ENCODE measurements at regions not wholly inside any gene's neighbourhood (a gene's known extent, or its start where the extent isn't known, plus 50 kb on each side); places are given as distances from the start of the nearest gene placed in this dataset.
"Not testable (repeated sequence)": the region's sequence is repeated elsewhere in the genome, so short reads cannot be mapped to it uniquely, and the experiment has no call there.

GRCh38 chr4:132646186-132646585 is 502.9 kb upstream of the PCDH10 start:
- Mint-ChIP-seq H3K4me3 (no peak overlapping the region), H3K4me1 (no peaks in the 10 kb centered on the region), H3K27ac (no peak overlapping the region), H3K36me3 (ENCODE audit: low read depth) (no peaks in the 10 kb centered on the region), H3K27me3 (no peaks in the 10 kb centered on the region)
- no peak for DNase-seq
- no peak for ATAC-seq
- peaks cover 2% of the 10 kb centered on the region for H3K9me3 ChIP-seq (ENCODE audit: control insufficient read depth, low read length, poor library complexity, severe bottlenecking)

GRCh38 chr4:132651196-132651595 is 497.9 kb upstream of the PCDH10 start:
- ATAC-seq (no peak), DNase-seq (no peak)
- no peaks in the 10 kb centered on the region for H3K9me3 ChIP-seq (ENCODE audit: control insufficient read depth, low read length, poor library complexity, severe bottlenecking)
- H3K27ac Mint-ChIP-seq = no peak overlapping the region
- no peaks in the 10 kb centered on the region for H3K27me3 Mint-ChIP-seq
- H3K4me3 Mint-ChIP-seq = no peak overlapping the region
- H3K36me3 Mint-ChIP-seq (ENCODE audit: low read depth) = no peaks in the 10 kb centered on the region
- no peaks in the 10 kb centered on the region for H3K4me1 Mint-ChIP-seq

DNA sequence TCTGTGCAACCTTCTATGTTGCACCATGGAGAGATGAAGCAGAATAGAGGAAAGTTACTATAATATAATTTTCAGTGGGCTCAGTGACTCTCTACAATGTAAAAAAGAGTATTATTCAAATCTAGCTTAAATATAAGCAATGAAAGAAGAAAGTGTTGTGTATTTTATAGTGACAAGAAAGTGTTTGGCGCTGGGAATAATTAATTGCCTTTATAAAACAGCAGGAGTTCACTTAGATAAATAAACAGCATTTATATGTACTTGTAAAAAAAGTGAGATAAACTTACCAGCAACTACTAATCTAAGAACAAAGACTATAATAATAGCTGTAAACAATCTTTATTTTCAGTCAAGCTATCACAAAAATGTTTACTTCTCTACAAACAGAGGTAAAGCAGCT is 488.9 kb upstream of the PCDH10 start:
- Mint-ChIP-seq H3K27me3 (no peaks in the 10 kb centered on the region), H3K27ac (no peak overlapping the region), H3K4me3 (no peak overlapping the region), H3K4me1 (no peaks in the 10 kb centered on the region), H3K36me3 (ENCODE audit: low read depth) (no peaks in the 10 kb centered on the region)
- DNase-seq (no peak), ATAC-seq (no peak)
- H3K9me3 ChIP-seq (ENCODE audit: control insufficient read depth, low read length, poor library complexity, severe bottlenecking) = no peaks in the 10 kb centered on the region

DNA sequence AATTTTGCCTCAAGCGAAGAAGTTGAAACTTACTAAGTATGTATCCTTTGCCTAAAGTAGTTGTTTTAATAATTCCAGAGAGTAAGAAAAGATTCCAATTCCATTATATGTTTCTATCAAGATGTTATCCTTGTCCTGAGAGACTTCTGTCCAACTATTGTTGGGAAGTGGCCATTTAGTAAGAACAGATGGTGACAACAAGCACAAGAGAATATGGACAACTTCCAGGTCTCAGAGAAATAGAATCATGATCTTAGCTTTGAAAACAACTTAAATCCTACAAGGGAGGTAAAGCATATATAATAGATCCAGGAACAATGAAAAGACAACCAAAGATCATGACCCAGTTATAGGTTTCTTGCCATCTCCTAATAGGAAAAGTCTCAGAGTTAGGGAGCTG is 486.6 kb upstream of the PCDH10 start:
- H3K9me3 ChIP-seq (ENCODE audit: control insufficient read depth, low read length, poor library complexity, severe bottlenecking) = no peaks in the 10 kb centered on the region
- H3K27ac Mint-ChIP-seq = no peak overlapping the region
- H3K36me3 Mint-ChIP-seq (ENCODE audit: low read depth) = no peaks in the 10 kb centered on the region

DNA sequence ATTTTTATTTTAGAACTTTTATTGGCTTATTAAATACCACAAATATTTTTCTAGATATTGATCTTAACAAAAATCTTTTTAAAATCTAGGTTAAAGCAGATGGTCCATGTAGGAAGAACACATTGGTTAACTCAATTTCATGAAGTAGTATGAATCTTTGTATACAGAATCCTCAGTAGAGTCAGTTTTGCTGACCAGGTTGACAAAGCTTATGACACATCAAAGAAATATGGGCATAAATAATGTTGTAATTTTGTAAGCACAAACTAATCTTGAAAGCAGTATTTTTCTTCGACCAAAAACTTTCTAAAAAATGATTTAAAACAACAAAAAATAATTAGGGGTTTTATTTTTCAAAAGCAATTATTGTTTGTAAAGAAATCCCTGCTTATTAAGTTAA is 479.3 kb upstream of the PCDH10 start:
- ATAC-seq (no peak), DNase-seq (no peak)
- Mint-ChIP-seq H3K4me3 (no peak overlapping the region), H3K27me3 (no peaks in the 10 kb centered on the region), H3K27ac (no peak overlapping the region), H3K4me1 (no peaks in the 10 kb centered on the region), H3K36me3 (ENCODE audit: low read depth) (no peaks in the 10 kb centered on the region)
- no peaks in the 10 kb centered on the region for H3K9me3 ChIP-seq (ENCODE audit: control insufficient read depth, low read length, poor library complexity, severe bottlenecking)

More for the DNA sequence above, 486.6 kb upstream of the PCDH10 start:
- DNase-seq (no peak), ATAC-seq (no peak)
- no peak overlapping the region for H3K4me3 Mint-ChIP-seq
- no peaks in the 10 kb centered on the region for H3K27me3 Mint-ChIP-seq
- no peaks in the 10 kb centered on the region for H3K4me1 Mint-ChIP-seq

GRCh38 chr4:132670557-132670956 is 478.5 kb upstream of the PCDH10 start:
- Mint-ChIP-seq H3K4me1 (no peaks in the 10 kb centered on the region), H3K27ac (no peak overlapping the region), H3K4me3 (no peak overlapping the region), H3K36me3 (ENCODE audit: low read depth) (no peaks in the 10 kb centered on the region), H3K27me3 (no peaks in the 10 kb centered on the region)
- H3K9me3 ChIP-seq (ENCODE audit: control insufficient read depth, low read length, poor library complexity, severe bottlenecking) = no peaks in the 10 kb centered on the region
- ATAC-seq (no peak), DNase-seq (no peak)

DNA sequence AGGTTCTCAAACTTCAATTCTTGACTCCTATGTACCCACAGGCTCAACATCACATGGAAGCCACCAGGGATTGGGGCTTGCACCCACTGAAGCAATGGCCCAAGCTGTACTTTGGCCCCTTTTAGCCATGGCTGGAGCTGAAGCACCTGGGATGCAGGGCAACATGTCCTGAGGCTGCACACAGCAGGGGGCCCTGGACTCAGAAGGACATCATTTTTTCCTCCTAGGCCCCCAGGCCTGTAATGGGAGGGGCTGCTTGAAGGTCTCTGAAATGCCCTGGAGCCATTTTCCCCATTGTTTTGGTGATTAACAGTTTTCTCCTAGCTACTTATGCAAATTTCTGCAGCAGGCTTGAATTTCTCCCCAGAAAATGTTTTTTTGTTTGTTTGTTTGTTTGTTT is 465.1 kb upstream of the PCDH10 start:
- DNase-seq = no peak
- H3K36me3 Mint-ChIP-seq (ENCODE audit: low read depth) = no peaks in the 10 kb centered on the region
- no peaks in the 10 kb centered on the region for H3K4me1 Mint-ChIP-seq
- no peak overlapping the region for H3K27ac Mint-ChIP-seq
- ATAC-seq = no peak
- no peaks in the 10 kb centered on the region for H3K27me3 Mint-ChIP-seq
- H3K4me3 Mint-ChIP-seq = no peak overlapping the region
- no peaks in the 10 kb centered on the region for H3K9me3 ChIP-seq (ENCODE audit: control insufficient read depth, low read length, poor library complexity, severe bottlenecking)

DNA sequence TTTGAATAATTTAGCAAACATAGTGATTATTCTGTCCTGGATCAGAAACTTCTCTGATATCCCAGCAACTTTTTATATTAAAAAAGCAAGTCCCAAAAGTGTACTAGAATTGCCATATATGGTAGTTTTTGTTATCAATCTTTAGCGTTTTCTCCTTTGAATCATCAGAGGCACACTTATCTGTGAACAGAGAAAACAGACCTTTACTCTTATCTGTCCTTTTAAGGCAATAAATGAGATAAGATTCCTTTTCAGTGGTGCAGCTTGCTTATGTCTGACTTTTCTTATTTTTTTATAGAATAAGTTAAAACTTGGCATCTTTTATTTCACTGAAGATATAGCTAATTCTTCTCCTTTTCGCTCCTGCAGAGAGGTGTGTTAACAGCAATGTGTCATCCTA is 458.1 kb upstream of the PCDH10 start:
- Mint-ChIP-seq H3K27ac (no peak overlapping the region), H3K27me3 (no peaks in the 10 kb centered on the region), H3K36me3 (ENCODE audit: low read depth) (no peaks in the 10 kb centered on the region), H3K4me1 (no peaks in the 10 kb centered on the region), H3K4me3 (no peak overlapping the region)
- DNase-seq (no peak), ATAC-seq (no peak)
- no peaks in the 10 kb centered on the region for H3K9me3 ChIP-seq (ENCODE audit: control insufficient read depth, low read length, poor library complexity, severe bottlenecking)

DNA sequence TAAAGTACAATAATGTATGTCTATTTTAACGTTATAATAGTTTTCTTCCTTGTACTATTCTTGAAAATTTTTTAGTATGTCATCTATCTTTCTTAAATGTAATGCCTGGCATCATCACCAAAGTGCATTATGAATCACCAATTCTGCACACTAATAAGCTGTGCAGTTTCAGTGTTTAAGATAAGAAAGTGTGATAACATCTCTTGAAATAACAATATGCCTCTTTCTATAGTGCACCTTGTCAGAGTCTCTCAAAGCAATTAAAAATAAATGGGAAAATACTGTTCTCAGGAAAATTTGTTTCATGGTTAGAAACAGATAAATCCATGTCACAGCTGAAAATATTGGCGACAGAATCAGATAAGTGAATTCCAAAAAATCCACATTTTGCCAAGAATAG is 457.4 kb upstream of the PCDH10 start:
- Mint-ChIP-seq H3K27ac (no peak overlapping the region), H3K4me1 (no peaks in the 10 kb centered on the region), H3K27me3 (no peaks in the 10 kb centered on the region), H3K36me3 (ENCODE audit: low read depth) (no peaks in the 10 kb centered on the region), H3K4me3 (no peak overlapping the region)
- no peaks in the 10 kb centered on the region for H3K9me3 ChIP-seq (ENCODE audit: control insufficient read depth, low read length, poor library complexity, severe bottlenecking)
- DNase-seq (no peak), ATAC-seq (no peak)

GRCh38 chr4:132694775-132695174 is 454.3 kb upstream of the PCDH10 start:
- no peak overlapping the region for H3K4me3 Mint-ChIP-seq
- H3K9me3 ChIP-seq (ENCODE audit: control insufficient read depth, low read length, poor library complexity, severe bottlenecking) = no peaks in the 10 kb centered on the region
- H3K27ac Mint-ChIP-seq = no peak overlapping the region
- H3K36me3 Mint-ChIP-seq (ENCODE audit: low read depth) = no peaks in the 10 kb centered on the region
- no peaks in the 10 kb centered on the region for H3K4me1 Mint-ChIP-seq
- no peaks in the 10 kb centered on the region for H3K27me3 Mint-ChIP-seq
- no peak for ATAC-seq
- DNase-seq = no peak

DNA sequence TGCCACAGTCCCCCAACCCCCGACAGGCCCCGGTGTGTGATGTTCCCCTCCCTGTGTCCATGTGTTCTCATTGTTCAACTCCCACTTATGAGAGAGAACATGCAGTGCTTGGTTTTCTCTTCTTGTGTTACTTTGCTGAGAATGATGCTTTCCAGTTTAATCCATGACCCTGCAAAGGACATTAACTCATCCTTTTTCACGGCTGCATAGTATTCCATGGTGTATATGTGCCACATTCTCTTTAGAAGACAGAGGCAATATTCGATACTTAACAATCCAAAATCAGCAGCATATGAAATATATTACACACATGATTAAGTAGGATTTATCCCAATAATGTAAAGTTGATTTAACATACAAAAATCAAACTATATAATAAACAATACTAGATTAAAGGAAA is 451.6 kb upstream of the PCDH10 start:
- ATAC-seq; H3K9me3 ChIP-seq (ENCODE audit: control insufficient read depth, low read length, poor library complexity, severe bottlenecking); H3K36me3 Mint-ChIP-seq (ENCODE audit: low read depth); H3K27ac Mint-ChIP-seq; H3K27me3 Mint-ChIP-seq; DNase-seq; H3K4me3 Mint-ChIP-seq; H3K4me1 Mint-ChIP-seq: not testable (repeated sequence)

DNA sequence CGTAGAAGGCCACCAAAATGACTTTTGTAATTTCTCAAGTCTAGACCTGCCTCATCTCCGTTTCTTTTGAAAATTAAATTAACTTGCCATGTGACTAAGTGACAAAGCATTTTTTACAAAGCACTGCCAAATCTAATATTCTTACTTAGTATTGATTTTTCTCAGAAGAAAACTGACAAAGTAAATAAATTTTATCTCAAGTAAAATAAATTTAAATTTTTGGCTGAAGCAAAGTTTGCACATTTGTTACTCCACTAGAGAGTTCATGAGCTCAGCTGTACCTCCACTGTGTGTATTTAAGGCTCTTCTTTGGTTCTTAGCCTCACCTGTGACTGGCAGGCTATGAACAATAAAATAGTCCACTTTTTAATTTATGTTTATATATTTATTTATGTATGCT is 441.1 kb upstream of the PCDH10 start:
- DNase-seq (no peak), ATAC-seq (no peak)
- H3K36me3 Mint-ChIP-seq (ENCODE audit: low read depth) = no peaks in the 10 kb centered on the region
- no peak overlapping the region for H3K4me3 Mint-ChIP-seq
- H3K27me3 Mint-ChIP-seq = no peaks in the 10 kb centered on the region
- no peaks in the 10 kb centered on the region for H3K4me1 Mint-ChIP-seq
- no peak overlapping the region for H3K27ac Mint-ChIP-seq
- H3K9me3 ChIP-seq (ENCODE audit: control insufficient read depth, low read length, poor library complexity, severe bottlenecking) = no peaks in the 10 kb centered on the region

DNA sequence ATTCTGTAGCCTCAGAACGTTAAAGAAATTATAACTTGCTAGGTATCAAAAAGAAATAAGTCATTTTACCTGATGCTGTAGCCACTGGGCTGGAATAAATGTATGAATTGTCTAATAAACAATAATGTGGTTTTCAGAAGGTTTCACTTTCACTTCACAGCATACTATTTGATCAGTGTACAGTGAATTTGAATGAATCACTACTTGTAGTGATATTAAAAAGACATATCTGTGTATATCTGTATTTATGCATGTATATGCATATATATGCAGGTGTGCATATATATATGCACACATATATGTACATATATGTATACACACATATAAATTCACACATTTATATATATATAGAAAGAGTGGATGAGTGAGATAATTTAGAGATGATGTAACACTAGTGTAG is 440.0 kb upstream of the PCDH10 start:
- Mint-ChIP-seq H3K27me3 (no peaks in the 10 kb centered on the region), H3K4me3 (no peak overlapping the region), H3K36me3 (ENCODE audit: low read depth) (no peaks in the 10 kb centered on the region), H3K4me1 (no peaks in the 10 kb centered on the region), H3K27ac (no peak overlapping the region)
- no peaks in the 10 kb centered on the region for H3K9me3 ChIP-seq (ENCODE audit: control insufficient read depth, low read length, poor library complexity, severe bottlenecking)
- DNase-seq = no peak
- no peak for ATAC-seq

DNA sequence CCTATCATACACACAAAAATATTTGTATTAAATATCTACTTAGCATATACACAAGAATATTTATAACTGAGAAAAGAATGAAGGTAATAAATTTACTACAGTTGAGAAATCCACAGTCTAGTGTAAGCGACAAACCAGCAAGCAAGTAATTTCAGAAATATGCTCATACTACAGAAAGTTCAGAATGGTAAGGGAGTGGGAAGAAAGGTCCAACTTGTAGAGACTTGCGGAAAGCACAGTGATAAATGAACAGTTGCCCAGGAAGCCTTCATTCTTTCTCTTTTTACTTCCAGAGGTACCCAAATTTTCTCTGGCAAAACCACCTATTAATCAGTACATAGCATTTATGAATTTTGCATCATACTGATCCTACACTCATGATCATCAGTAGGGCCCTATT is 438.1 kb upstream of the PCDH10 start:
- H3K4me1 Mint-ChIP-seq = no peaks in the 10 kb centered on the region
- no peaks in the 10 kb centered on the region for H3K27me3 Mint-ChIP-seq
- ATAC-seq = no peak
- no peaks in the 10 kb centered on the region for H3K36me3 Mint-ChIP-seq (ENCODE audit: low read depth)
- H3K27ac Mint-ChIP-seq = no peak overlapping the region
- no peak for DNase-seq
- no peaks in the 10 kb centered on the region for H3K9me3 ChIP-seq (ENCODE audit: control insufficient read depth, low read length, poor library complexity, severe bottlenecking)
- no peak overlapping the region for H3K4me3 Mint-ChIP-seq

GRCh38 chr4:132737344-132737743 is 411.8 kb upstream of the PCDH10 start:
- no peaks in the 10 kb centered on the region for H3K9me3 ChIP-seq (ENCODE audit: control insufficient read depth, low read length, poor library complexity, severe bottlenecking)
- no peak for ATAC-seq
- no peak for DNase-seq
- Mint-ChIP-seq H3K27me3 (no peaks in the 10 kb centered on the region), H3K27ac (no peak overlapping the region), H3K4me1 (no peaks in the 10 kb centered on the region), H3K4me3 (no peak overlapping the region), H3K36me3 (ENCODE audit: low read depth) (no peaks in the 10 kb centered on the region)

All from T-helper 17 cell (primary cell).